Natural killer cell treated with Interleukin-12 subunit alpha and Interleukin-12 subunit beta and Interleukin-15 and Interleukin-18, amount 100 ng/mL, for 72 hours (primary cell): ENCODE measurements at regions not wholly inside any gene's neighbourhood (a gene's known extent, or its start where the extent isn't known, plus 50 kb on each side); places are given as distances from the start of the nearest gene placed in this dataset.
"Not testable (repeated sequence)": the region's sequence is repeated elsewhere in the genome, so short reads cannot be mapped to it uniquely, and the experiment has no call there.

Experiments
- ATAC-seq, 2 donors: fragments of 150-1000 bp; cut with Tn5 transposase in 1 of 2; sonication (Bioruptor Pico), chemical (Tn5 transposase) in 1 of 2; 2 replicates each; pipeline ENCODE4 v1.10.0; 2021
- DNase-seq: peaks from one replicate; pipeline ENCODE4 v3.0.0; 2022; ENCODE audit warnings: low spot score
- H3K27ac Mint-ChIP-seq, 2 donors: 1 replicate in 1 of 2; 2 replicates in 1 of 2; pipeline ENCODE4 v1.8.0; 2022; ENCODE audit warnings: mixed read lengths in 2 of 2, mild to moderate bottlenecking in 1 of 2, moderate library complexity in 1 of 2
- H3K27me3 Mint-ChIP-seq, 2 donors: 1 replicate in 1 of 2; 2 replicates in 1 of 2; pipeline ENCODE4 v1.8.0; 2022; ENCODE audit warnings: mixed read lengths in 2 of 2
- H3K36me3 Mint-ChIP-seq: one replicate; pipeline ENCODE4 v1.8.0; 2022; ENCODE audit warnings: mixed read lengths
- H3K4me1 Mint-ChIP-seq, 2 donors: 1 replicate in 1 of 2; 2 replicates in 1 of 2; pipeline ENCODE4 v1.8.0; 2022; ENCODE audit warnings: low read depth in 2 of 2, mixed read lengths in 2 of 2, mild to moderate bottlenecking in 1 of 2
- H3K4me3 Mint-ChIP-seq: one replicate; pipeline ENCODE4 v1.8.0; 2022; ENCODE audit warnings: mixed read lengths
- H3K9me3 Mint-ChIP-seq: 2 replicates; pipeline ENCODE4 v1.8.0; 2022; ENCODE audit warnings: mixed read lengths

DNA sequence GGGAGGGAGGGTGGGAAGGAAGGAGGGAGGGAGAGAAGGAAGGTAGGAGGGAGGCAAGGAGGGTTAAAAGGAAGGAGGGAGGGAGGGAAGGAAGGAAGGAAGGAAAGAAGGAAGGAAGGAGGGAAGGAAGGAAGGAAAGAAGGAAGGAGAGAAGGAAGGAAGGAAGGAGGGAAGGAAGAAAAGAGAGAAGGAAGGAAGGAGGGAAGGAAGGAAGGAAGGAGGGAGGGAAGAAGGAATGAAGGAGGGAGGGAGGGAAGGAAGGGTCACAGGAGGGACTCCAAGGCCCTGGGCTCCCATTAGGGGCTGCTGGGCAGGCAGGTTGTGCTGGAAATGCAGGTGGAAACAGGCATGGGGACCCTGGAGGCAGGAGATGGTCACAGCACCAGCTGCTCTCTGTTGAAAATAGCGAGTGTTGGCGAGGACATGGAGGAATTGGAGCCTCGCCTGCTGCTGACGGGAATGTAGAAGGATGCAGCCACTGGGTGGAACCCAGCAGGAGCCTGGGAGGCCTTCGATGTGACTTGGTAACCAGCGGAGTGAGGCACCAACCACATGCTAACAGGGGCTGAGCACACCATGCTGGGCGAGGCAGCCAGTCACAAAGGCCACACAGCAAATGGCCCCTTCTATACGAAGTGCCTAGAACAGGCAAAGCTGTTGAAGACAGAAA, 217.3 kb upstream of the SGCG start:
- not testable (repeated sequence) for ATAC-seq, H3K4me1 Mint-ChIP-seq, H3K9me3 Mint-ChIP-seq, H3K36me3 Mint-ChIP-seq, H3K4me3 Mint-ChIP-seq, H3K27me3 Mint-ChIP-seq, DNase-seq, H3K27ac Mint-ChIP-seq

DNA sequence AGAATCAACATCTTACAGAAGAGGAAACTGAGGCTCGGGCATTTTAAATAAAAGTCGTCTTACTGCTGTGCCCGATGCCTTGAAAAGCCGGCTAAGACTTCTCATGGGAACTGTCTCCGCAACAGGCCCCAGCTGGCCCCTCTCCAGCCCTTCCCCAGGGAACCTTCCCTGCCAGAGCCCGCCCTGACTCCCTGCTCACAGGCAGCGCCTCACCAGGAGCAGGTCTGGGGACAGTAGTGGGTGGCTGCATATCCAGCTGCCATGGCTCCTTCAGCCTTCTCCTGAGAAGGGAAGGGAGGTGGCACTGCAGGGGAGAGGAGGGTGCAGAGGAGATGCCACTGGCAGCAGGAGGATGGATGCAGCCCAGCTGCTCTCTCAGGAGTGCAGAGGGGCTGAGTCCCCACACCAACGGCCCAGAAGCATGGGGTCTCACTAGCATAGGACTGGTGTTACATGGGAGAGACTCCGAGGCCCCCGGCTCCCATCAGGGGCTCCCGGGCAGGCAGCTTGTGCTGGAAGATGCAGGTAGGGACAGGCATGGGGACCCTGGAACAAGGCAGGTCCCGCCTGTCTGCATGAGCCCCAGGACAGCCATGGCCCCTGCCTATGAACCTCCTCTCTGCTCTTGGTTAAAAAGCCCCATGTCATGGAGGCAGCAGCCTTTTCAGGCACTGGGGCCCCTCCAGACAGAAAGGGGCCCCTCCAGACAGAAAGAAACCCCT, 216.4 kb upstream of the SGCG start:
- H3K27me3 Mint-ChIP-seq: no peaks in the 10 kb centered on the region
- no peak overlapping the region for H3K4me3 Mint-ChIP-seq
- DNase-seq: no peak
- no peaks in the 10 kb centered on the region for H3K4me1 Mint-ChIP-seq
- H3K36me3 Mint-ChIP-seq: no peaks in the 10 kb centered on the region
- ATAC-seq: no peak
- no peak overlapping the region for H3K27ac Mint-ChIP-seq
- no peaks in the 10 kb centered on the region for H3K9me3 Mint-ChIP-seq

DNA sequence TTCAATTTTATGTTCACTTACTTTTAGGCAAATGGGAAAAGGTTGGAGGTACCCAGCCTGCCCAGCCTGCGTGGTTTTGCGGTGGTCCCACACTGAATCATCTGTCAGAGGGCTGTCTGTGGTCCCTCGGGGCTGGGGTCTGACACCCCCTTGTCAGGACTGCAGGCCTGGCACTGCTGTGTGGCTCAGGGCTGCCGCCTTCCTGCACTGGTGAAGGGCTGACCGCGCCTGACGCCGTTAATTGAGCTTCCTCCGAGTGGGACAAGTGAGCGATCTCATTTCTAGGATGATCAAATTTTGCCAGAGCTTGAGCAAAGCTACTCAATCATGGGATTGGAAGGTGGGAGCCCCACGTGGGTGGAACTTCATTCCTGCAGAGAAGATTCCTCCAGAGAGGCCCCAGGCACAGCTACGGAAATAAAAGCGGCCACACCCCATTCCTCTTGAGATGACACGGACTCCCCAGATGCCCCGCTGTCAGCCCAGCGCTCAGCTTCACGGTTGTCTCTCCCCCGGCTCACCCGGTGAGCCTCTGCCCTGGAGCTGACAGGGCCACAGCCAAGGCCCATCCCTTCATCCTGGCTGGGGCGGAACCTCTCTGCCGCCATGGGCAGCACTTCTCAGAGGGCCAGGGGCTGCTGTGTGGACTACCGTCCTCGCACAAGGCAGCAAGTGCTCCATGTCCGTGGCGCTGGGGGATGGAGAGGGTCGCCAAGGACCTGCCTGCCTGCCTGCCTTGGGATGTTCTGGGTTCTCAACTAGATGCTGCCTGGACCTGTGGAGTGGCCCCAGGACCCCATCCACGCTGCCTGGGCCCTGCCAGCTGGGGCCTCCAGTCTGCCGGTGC, 215.5 kb upstream of the SGCG start:
- DNase-seq, ATAC-seq, H3K4me3 Mint-ChIP-seq, H3K36me3 Mint-ChIP-seq, H3K27me3 Mint-ChIP-seq, H3K4me1 Mint-ChIP-seq, H3K9me3 Mint-ChIP-seq, H3K27ac Mint-ChIP-seq: not testable (repeated sequence)

DNA sequence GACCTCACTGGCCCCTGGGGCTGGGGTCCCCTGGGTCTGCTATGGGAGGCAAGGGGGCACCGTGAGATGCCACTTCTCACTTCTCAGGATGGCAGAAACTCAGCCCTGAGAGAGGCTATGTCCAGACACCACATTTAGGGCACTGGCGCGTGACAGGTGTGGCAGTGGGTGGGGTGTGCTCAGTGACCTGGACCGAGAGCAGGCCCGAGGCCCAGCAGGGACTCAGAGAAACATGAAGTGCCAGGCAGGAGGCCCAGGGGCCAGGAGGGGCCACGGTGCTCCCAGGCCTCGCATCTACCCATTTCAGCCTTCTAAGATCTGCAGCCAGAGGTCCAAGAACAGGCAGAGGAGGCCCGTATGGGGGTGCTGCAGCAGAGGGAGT, 214.9 kb upstream of the SGCG start:
- not testable (repeated sequence) for H3K27me3 Mint-ChIP-seq, H3K36me3 Mint-ChIP-seq, H3K4me1 Mint-ChIP-seq, H3K27ac Mint-ChIP-seq, H3K9me3 Mint-ChIP-seq, H3K4me3 Mint-ChIP-seq, DNase-seq
- peak in 1 of 2 donors; percentile 3 for ATAC-seq

DNA sequence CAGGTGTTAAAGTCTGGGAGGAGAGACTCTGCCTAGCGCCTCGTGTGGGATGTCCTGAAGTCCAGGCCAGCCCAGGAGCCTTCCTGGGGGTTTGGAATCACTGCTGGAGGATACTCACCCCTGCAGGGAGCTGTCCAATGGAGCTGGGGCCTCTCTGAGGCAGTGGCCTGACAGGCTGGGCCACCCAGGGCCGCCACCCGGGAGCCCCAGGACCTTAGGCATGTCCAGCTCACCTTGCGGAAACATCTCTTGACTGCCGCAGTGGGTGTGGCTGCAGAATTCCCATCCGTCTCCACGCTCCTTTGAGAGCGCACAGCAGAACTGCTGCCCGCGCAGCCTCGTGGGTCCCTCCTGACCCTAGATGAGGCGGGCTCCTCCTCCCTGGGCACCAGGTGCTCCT, 214.0 kb upstream of the SGCG start:
- H3K4me3 Mint-ChIP-seq, DNase-seq, H3K9me3 Mint-ChIP-seq, H3K36me3 Mint-ChIP-seq, H3K27me3 Mint-ChIP-seq, H3K27ac Mint-ChIP-seq, H3K4me1 Mint-ChIP-seq, ATAC-seq: not testable (repeated sequence)

DNA sequence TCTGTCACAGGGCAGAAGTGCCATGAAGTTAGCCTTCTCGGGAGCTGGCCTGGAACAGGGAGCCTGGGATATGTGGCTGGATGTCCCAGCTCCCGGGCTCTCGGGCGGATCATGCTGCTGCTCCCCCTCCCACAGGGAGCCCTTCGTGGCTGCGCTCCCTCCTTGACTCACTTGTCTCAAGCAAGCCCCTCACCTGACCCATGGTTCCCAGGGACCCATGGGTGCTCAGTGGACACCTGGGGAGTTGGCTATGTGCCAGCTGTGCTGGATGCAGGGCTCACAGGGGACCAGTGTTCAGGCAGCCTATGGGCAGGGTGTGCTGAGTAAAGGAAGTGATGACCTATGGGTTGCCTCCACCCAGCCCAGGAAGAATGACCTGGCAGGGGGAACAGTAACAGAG, 213.1 kb upstream of the SGCG start:
- H3K9me3 Mint-ChIP-seq: no peaks in the 10 kb centered on the region
- no peaks in the 10 kb centered on the region for H3K27me3 Mint-ChIP-seq
- no peak overlapping the region for H3K4me3 Mint-ChIP-seq
- H3K4me1 Mint-ChIP-seq: no peaks in the 10 kb centered on the region
- no peak overlapping the region for H3K27ac Mint-ChIP-seq
- no peaks in the 10 kb centered on the region for H3K36me3 Mint-ChIP-seq
- ATAC-seq (no peak), DNase-seq (no peak)

DNA sequence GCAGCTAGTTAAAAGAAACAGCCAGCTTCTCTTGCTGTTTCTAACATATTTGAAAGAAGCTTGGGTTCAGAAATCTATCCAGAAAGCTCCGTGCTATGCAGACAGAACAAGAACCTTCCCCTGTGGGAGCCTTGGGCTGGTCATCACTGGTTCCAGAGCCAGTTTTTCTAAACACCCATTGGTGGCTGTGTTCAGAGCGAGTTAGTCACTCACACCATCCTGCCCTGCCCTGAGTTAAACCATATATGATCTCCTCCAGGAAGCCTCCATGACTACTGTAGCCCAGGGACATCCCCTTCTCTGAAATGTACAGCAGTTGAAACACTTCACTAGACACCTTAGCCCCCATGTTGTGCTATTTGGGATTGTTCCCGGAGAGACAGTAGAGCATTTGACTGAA, 200.8 kb upstream of the SGCG start:
- H3K27me3 Mint-ChIP-seq: no peaks in the 10 kb centered on the region
- ATAC-seq (no peak), DNase-seq (no peak)
- peaks cover 5% of the 10 kb centered on the region for H3K36me3 Mint-ChIP-seq
- H3K4me1 Mint-ChIP-seq: no peaks in the 10 kb centered on the region
- H3K27ac Mint-ChIP-seq: no peak overlapping the region
- H3K4me3 Mint-ChIP-seq: no peak overlapping the region
- peaks cover 7% of the 10 kb centered on the region for H3K9me3 Mint-ChIP-seq

DNA sequence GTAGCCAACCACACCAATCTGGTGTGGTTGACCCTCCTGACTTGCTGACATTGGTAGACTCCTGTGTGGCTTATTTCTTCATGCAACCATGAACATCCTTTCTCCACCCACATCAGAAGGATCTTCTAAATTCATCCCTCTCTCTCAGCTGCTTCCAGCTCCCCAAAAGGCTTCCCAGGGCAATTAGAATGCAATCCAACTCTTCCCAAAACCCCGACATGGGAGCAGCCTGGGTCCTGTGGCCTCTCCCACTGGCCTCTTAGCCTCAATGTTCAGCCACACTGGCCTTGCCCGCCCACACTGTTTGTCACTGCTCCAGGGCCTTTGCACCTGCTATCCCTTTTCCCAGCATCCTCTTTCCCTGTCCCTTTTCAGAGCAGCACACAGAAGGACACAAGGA, 199.8 kb upstream of the SGCG start:
- Mint-ChIP-seq H3K9me3 (peaks cover 8% of the 10 kb centered on the region), H3K4me3 (no peak overlapping the region), H3K36me3 (peaks cover 6% of the 10 kb centered on the region), H3K27me3 (no peaks in the 10 kb centered on the region), H3K27ac (no peak overlapping the region), H3K4me1 (no peaks in the 10 kb centered on the region)
- ATAC-seq (no peak), DNase-seq (no peak)

DNA sequence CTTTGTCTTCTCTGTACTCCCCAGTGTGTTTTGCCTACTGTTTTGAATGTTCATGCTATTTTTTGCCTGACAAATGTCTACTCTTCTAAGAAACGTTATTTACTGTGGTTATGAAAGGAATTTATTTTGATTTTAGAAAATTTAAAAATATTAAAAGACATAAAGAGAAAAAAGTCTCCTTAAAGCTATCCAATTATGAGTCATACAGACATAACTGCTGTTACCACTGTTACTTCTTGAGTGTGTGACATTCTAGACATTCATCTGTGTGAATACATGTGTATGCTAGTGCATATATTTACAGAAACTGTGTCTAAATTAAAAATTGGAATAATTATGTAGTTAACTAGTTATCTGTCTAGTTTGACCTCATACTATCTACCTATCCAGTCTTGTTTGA, 187.6 kb upstream of the SGCG start:
- ATAC-seq: no peak
- Mint-ChIP-seq H3K27ac (no peak overlapping the region), H3K27me3 (no peaks in the 10 kb centered on the region), H3K36me3 (no peaks in the 10 kb centered on the region), H3K9me3 (no peaks in the 10 kb centered on the region), H3K4me1 (no peaks in the 10 kb centered on the region), H3K4me3 (no peak overlapping the region)
- no peak for DNase-seq

DNA sequence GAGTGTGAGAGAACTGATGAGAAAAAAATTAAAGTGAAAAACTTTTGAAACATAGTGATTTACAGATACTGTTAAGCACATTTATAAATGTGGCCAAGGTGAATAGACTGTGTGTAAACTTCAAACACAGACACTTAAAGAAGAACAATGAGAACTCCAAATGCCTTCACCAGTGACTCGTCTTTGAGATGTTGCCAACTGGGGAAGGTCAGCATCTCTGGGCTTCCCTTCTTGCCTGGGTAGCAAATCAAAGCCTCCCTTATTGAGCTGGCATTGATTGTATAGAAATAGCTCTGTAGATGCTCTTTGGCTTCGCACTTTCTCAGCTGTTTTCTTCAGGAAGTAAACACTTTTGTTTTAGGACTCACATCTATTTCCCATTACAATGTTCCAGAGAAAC, 177.3 kb upstream of the SGCG start:
- no peaks in the 10 kb centered on the region for H3K4me1 Mint-ChIP-seq
- no peak overlapping the region for H3K27ac Mint-ChIP-seq
- H3K9me3 Mint-ChIP-seq: peaks cover 5% of the 10 kb centered on the region
- no peak for DNase-seq
- no peak overlapping the region for H3K4me3 Mint-ChIP-seq
- no peak for ATAC-seq
- peaks cover 0 to 15% of the 10 kb centered on the region in 2 donors for H3K27me3 Mint-ChIP-seq
- no peaks in the 10 kb centered on the region for H3K36me3 Mint-ChIP-seq

DNA sequence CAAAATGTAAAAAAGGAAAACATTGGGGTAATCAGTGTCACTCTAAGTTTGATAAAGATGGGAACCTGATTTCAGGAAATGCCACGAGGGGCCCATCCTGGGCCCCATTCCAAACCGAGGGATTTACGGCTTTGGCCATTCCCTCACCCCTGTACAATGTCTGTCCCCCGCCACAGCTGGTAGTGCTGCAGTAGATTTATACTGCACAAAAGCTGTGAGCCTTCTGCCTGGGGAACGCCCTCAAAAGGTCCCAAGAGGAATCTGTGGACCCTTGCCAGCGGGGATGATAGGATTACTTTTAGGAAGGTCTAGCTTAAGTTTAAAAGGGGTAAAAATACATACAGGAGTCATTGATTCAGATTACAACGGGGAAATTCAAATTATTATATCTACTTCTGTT, 173.4 kb upstream of the SGCG start:
- DNase-seq (no peak), ATAC-seq (no peak)
- H3K36me3 Mint-ChIP-seq: no peaks in the 10 kb centered on the region
- peaks cover 0 to 15% of the 10 kb centered on the region in 2 donors for H3K27me3 Mint-ChIP-seq
- no peak overlapping the region for H3K27ac Mint-ChIP-seq
- H3K4me1 Mint-ChIP-seq: no peaks in the 10 kb centered on the region
- H3K9me3 Mint-ChIP-seq: peaks cover 5% of the 10 kb centered on the region
- no peak overlapping the region for H3K4me3 Mint-ChIP-seq

DNA sequence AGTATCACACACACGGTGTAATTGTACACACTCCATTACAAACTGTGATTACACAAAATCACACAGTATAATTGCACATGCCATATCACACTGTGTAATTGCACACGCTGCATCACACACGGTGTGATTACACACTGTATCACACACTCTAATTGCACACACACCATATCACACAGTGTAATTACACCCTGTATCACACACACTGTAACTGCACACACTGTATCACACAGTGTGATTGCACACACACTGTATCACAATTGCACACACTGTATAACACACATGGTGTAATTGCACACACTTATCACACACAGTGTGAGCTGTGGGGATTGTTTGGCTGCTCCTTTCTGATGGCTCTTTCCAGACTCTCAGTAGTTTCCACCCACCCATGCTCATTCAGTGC, 162.6 kb upstream of the SGCG start:
- Mint-ChIP-seq H3K4me1 (no peaks in the 10 kb centered on the region), H3K4me3 (no peak overlapping the region), H3K27me3 (peaks cover 0 to 22% of the 10 kb centered on the region in 2 donors), H3K9me3 (no peaks in the 10 kb centered on the region), H3K36me3 (no peaks in the 10 kb centered on the region), H3K27ac (no peak overlapping the region)
- ATAC-seq: peak in 1 of 2 donors; percentile 33
- no peak for DNase-seq

DNA sequence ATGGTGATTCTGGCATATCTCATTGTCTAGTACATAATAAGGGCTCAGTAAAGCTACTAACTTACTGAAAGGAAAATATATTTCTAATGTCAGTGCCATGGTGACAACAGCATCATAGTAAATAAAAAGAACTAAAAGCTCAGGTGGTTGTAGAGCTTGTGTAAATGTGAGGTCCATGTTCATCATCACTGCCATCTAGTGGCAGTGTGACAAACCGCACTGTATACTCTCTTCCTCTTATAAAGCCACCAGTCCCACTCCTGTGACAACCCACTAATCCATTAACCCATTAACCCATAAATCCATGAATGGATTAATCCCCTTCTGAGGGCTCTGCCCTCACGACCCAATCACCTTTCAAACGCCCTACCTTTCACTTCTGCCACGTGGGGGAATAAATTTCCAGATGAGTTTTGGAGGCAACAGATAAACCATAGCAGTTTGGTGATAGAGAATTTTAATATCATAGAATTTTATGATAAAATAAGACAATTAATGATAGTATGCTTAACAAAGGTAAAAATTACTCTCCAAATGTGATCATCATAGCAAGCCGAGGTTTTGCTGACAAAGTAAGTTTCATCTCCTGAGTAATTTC, 160.4 kb upstream of the SGCG start:
- ATAC-seq (peak in 1 of 2 donors; percentile 65), DNase-seq (no peak)
- Mint-ChIP-seq H3K36me3 (no peaks in the 10 kb centered on the region), H3K27me3 (peaks cover 0 to 24% of the 10 kb centered on the region in 2 donors), H3K9me3 (no peaks in the 10 kb centered on the region), H3K4me1 (no peaks in the 10 kb centered on the region), H3K4me3 (no peak overlapping the region), H3K27ac (no peak overlapping the region)

DNA sequence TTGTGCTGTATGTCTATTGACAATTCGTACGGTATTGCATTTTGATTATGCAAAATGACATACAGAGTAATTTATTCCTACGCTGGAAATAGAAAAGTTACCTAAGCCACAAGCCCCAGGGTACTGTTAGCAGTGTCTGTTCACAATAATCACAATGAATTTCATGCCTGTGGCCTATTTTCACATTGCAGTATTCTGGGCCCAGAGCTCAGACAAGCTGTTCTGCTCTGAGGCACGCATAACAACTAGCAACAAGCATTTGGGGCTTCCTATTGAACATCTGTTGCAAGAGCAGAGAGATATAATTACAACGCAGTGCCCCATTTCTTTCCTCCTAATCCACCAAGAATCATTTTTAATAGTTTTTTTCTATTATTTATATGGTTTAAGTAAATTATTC, 158.9 kb upstream of the SGCG start:
- H3K27me3 Mint-ChIP-seq: peaks cover 0 to 22% of the 10 kb centered on the region in 2 donors
- no peak overlapping the region for H3K27ac Mint-ChIP-seq
- H3K4me1 Mint-ChIP-seq: peaks cover 0 to 2% of the 10 kb centered on the region in 2 donors
- H3K9me3 Mint-ChIP-seq: no peaks in the 10 kb centered on the region
- H3K36me3 Mint-ChIP-seq: no peaks in the 10 kb centered on the region
- no peak for ATAC-seq
- no peak overlapping the region for H3K4me3 Mint-ChIP-seq
- DNase-seq: no peak
